Lung (tissue), 11 donors: ENCODE measurements at regions not wholly inside any gene's neighbourhood (a gene's known extent, or its start where the extent isn't known, plus 50 kb on each side); places are given as distances from the start of the nearest gene placed in this dataset.

ENCODE experiments used
- ATAC-seq: fragments of 200-7000 bp; cut with Tn5 transposase; one replicate; pipeline ENCODE4 v1.9.1; 2020; ENCODE audit warnings: moderate number of reproducible peaks; ENCODE audit not compliant: insufficient read depth, low FRiP score
- DNase-seq, 3 donors: peaks; one replicate each; pipeline ENCODE4 v3.0.0-alpha.2; 2013 to 2017
- H3K27ac ChIP-seq, 2 donors: one replicate each; pipeline ENCODE4 v1.5.1; 2013; ENCODE audit warnings: mild to moderate bottlenecking in 2 of 2, moderate library complexity in 2 of 2, control low read depth in 1 of 2, inconsistent platforms in 1 of 2, low read depth in 1 of 2, low read length in 1 of 2
- H3K27me3 ChIP-seq, 3 donors: one replicate each; pipeline ENCODE4 v1.5.1; 2013; ENCODE audit warnings: low read length in 2 of 3; ENCODE audit not compliant: control insufficient read depth in 3 of 3, insufficient read depth in 3 of 3
- H3K36me3 ChIP-seq, 4 donors: one replicate each; pipeline ENCODE4 v1.5.1; 2013; ENCODE audit warnings: low read length in 4 of 4, mild to moderate bottlenecking in 1 of 4, moderate library complexity in 1 of 4; ENCODE audit not compliant: control insufficient read depth in 4 of 4, insufficient read depth in 4 of 4
- H3K4me1 ChIP-seq, 5 donors: one replicate each; pipeline ENCODE4 v1.5.1; 2013; ENCODE audit warnings: low read length in 5 of 5, mild to moderate bottlenecking in 2 of 5, moderate library complexity in 1 of 5; ENCODE audit not compliant: control insufficient read depth in 5 of 5, insufficient read depth in 5 of 5
- H3K4me3 ChIP-seq: one replicate; pipeline ENCODE4 v1.5.1; 2013; ENCODE audit warnings: mild to moderate bottlenecking, control low read depth, moderate library complexity
- H3K9ac ChIP-seq, 2 donors: one replicate each; pipeline ENCODE4 v1.5.1; 2013; ENCODE audit warnings: low read length in 2 of 2, control low read depth in 1 of 2; ENCODE audit not compliant: insufficient read depth in 1 of 2
- H3K9me3 ChIP-seq, 4 donors: one replicate each; pipeline ENCODE4 v1.5.1; 2013; ENCODE audit warnings: low read length in 3 of 4, mild to moderate bottlenecking in 1 of 4, moderate library complexity in 1 of 4; ENCODE audit not compliant: control insufficient read depth in 4 of 4, insufficient read depth in 3 of 4
- WGBS, 2 donors: extraction: QIAGEN DNeasy Blood & Tissue Kit; methylation state at CpG; one replicate each; pipeline ENCODE4 v1.1.7; 2013; 5-methylcytosine and 5-hydroxymethylcytosine counted together
- TF ChIP-seq, protein P1 (sequence below): IDR thresholded peaks from 2 replicates; pipeline ENCODE4 v1.5.1; 2012; ENCODE audit warnings: mild to moderate bottlenecking; ENCODE audit errors: control extremely low read depth, extremely low read depth
- donor health status: control.
- donor health status: control.
- donor health status: Bipolar disorder and iron deficiency.
- donor health status: healthy.
- donor health status: DM: yes; HTN: yes; CAD: no.

- DNase-seq (no peak), ATAC-seq (no peak)
- TF ChIP-seq, protein P1, sequence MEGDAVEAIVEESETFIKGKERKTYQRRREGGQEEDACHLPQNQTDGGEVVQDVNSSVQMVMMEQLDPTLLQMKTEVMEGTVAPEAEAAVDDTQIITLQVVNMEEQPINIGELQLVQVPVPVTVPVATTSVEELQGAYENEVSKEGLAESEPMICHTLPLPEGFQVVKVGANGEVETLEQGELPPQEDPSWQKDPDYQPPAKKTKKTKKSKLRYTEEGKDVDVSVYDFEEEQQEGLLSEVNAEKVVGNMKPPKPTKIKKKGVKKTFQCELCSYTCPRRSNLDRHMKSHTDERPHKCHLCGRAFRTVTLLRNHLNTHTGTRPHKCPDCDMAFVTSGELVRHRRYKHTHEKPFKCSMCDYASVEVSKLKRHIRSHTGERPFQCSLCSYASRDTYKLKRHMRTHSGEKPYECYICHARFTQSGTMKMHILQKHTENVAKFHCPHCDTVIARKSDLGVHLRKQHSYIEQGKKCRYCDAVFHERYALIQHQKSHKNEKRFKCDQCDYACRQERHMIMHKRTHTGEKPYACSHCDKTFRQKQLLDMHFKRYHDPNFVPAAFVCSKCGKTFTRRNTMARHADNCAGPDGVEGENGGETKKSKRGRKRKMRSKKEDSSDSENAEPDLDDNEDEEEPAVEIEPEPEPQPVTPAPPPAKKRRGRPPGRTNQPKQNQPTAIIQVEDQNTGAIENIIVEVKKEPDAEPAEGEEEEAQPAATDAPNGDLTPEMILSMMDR, result no peak
- H3K4me3 ChIP-seq, result no peak overlapping the region
- H3K4me1 ChIP-seq, result no peaks in the 10 kb centered on the region
- H3K27me3 ChIP-seq, result no peaks in the 10 kb centered on the region
- no peak overlapping the region for H3K27ac ChIP-seq
- 87 to 91% methylated on average over 11 of the region's 11 CpGs for WGBS, 2 donors
- no peak overlapping the region for H3K9ac ChIP-seq
- no peaks in the 10 kb centered on the region for H3K36me3 ChIP-seq
- H3K9me3 ChIP-seq, result peaks cover 0 to 12% (median 3%) of the 10 kb centered on the region in 4 donors
Measured at GRCh38 chr2:129914538-129915302, 64.7 kb upstream of the RAB6C start.

- H3K4me3 ChIP-seq, result no peak overlapping the region
- DNase-seq (no peak), ATAC-seq (no peak)
- no peaks in the 10 kb centered on the region for H3K36me3 ChIP-seq
- peaks cover 0 to 12% (median 3%) of the 10 kb centered on the region in 4 donors for H3K9me3 ChIP-seq
- H3K9ac ChIP-seq, result no peak overlapping the region
- H3K4me1 ChIP-seq, result no peaks in the 10 kb centered on the region
- TF ChIP-seq, protein P1, result no peak
- WGBS, 2 donors, result 75 to 91% methylated on average over 3 of the region's 3 CpGs
- no peak overlapping the region for H3K27ac ChIP-seq
- H3K27me3 ChIP-seq, result no peaks in the 10 kb centered on the region
Measured at GRCh38 chr2:129915303-129915840, 64.1 kb upstream of the RAB6C start.

DNA sequence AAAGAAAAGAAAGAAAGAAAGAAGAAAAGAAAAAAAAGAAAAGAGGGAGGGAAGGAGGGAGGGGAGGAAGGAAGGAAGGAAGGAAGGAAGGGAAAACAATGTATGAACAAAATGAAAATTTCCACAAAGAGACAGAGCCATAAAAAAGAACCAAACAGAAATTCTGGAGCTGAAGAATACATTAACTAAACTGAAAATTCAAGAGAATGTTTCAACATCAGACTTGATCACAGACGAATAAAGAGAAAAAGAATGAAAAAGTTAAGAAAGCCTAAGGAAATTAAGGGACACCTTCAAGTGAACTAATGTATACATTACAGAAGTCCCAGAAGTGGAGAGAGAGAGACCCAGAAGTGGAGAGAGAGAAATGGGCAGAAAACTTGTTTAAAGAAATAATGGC is 60.9 kb upstream of the RAB6C start:
- H3K9me3 ChIP-seq, result peaks cover 0 to 12% (median 3%) of the 10 kb centered on the region in 4 donors
- peaks cover 0 to 5% (median 3%) of the 10 kb centered on the region in 3 donors for H3K27me3 ChIP-seq
- TF ChIP-seq, protein P1, result no peak
- H3K36me3 ChIP-seq, result no peaks in the 10 kb centered on the region
- H3K27ac ChIP-seq, result no peak overlapping the region
- peaks cover 0 to 1% (median 0%) of the 10 kb centered on the region in 5 donors for H3K4me1 ChIP-seq
- no peak overlapping the region for H3K9ac ChIP-seq
- ATAC-seq, result no peak
- H3K4me3 ChIP-seq, result no peak overlapping the region
- no peak for DNase-seq
- WGBS, 2 donors, result 94% methylated on average over 1 of the region's 1 CpG
